Activated CD8-positive, alpha-beta memory T cell treated with anti-CD3 and anti-CD28 coated beads, Interleukin-2, amount 50 U/mL, for 24 hours (primary cell): ENCODE measurements at regions not wholly inside any gene's neighbourhood (a gene's known extent, or its start where the extent isn't known, plus 50 kb on each side); places are given as distances from the start of the nearest gene placed in this dataset.

Source experiments
- DNase-seq: peaks from one replicate; pipeline ENCODE4 v3.0.0-alpha.2; 2020; ENCODE audit errors: extremely low read depth

- DNase-seq, result no peak
These were observed 197.5 kb downstream of the GPAM start for GRCh38 chr10:111986079-111986478.

DNA sequence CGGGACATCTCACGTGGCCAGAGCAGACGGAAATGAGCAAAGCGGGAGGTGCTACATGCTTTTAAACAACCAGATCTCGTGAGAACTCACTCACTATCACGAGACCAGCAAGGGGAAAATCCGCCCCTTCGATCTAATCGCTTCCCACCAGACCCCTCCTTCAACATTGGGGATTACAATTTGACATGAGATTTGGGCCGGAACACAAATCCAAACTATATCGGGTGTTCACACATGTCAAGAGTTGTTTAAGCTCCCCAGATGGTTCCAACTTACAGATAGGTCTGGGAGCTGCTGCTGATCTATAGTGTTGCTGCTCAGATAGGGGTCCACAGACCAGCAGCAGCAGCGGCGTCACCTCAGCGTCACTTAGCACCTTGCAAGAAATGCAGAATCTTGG is 194.9 kb downstream of the GPAM start:
- no peak for DNase-seq

DNA sequence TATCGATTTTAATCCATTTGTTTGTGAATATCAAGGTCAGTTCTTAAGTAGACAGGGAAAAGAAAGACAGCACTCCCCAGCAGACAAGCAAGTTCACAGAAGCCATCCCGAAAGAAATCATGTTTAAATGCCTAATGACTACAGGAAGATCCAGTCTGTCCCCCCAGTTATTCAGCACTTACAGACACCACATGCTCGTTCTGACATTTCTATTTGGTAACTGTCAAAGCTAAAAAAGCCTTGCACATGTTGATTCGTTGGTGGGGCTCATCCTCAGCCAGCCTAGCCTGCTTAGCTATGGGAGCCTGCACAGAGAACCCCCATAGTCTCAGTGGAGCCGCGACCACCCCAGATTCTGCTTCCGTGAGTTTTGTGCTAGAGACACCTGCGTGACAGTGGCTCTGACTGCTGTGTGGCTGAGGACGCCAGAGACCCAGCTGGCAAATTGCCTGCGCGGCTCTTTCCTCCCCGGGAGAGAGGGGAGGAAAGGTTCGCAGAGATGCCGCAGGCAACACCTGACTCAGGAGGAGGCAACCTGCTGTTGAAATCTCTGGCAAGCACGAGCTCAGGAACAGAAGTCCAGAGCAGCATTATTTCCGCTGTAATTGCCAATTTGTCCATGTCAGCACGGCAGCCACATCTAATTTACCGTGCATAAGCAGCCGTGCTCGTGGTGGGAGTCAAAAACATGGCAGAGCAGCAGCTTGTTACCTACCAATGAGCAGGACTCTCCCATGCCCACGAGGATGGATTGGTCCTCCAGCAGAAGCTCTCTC is 194.2 kb downstream of the GPAM start:
- DNase-seq, result no peak

- no peak for DNase-seq
These were observed 192.8 kb downstream of the GPAM start for GRCh38 chr10:111990734-111991133.

GRCh38 chr10:111993321-111993720 is 190.2 kb downstream of the GPAM start:
- no peak for DNase-seq

DNA sequence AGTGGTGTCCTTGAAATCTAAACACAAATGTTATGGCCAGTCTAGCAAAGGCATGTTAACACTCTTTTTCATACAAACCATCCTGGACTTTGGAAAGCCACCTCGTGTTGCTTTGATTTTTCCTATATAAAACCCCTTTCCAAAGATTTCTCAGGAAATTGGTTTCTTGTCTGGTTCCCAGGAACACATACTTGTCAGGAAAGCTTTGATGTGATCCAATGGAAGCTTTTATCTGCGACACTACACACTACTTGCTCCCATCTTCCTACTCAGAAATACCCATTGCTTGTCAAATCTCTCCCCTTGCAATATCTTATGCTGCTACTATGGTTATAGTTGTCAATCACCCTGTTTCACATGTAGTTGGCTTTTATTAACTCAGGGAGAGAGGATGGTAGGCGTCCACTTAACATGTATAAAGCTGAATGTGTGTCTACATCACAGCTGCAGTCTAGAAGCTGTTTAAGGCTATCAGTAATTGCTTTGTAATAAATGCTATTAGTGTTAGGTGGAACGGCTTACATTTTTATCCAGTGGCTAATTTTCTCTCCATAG is 189.6 kb downstream of the GPAM start:
- DNase-seq, result no peak

GRCh38 chr10:111996103-111996502 is 187.5 kb downstream of the GPAM start:
- no peak for DNase-seq

DNA sequence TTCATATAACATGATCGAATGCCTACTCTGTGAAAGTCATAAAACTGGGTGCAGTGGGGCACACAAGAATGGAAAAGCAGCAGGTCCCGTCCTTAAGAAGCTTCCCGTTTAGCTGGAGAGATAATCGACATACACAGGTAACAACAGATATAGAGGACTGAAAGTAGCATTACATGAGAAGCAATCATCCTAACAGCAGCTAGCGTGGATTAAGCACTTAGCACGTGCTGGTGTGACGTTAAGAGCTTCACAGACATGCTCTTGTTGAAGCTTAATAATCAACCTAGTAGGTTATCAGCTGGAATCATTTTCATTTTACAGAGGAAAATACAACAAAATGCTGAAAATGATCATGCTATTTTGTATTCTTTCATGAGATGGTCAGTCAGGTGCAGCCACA is 184.8 kb downstream of the GPAM start:
- no peak for DNase-seq

- DNase-seq, result no peak
These were observed 184.2 kb downstream of the GPAM start for GRCh38 chr10:111999205-111999914.

GRCh38 chr10:111999915-112000302 is 183.7 kb downstream of the GPAM start:
- DNase-seq, result no peak

DNA sequence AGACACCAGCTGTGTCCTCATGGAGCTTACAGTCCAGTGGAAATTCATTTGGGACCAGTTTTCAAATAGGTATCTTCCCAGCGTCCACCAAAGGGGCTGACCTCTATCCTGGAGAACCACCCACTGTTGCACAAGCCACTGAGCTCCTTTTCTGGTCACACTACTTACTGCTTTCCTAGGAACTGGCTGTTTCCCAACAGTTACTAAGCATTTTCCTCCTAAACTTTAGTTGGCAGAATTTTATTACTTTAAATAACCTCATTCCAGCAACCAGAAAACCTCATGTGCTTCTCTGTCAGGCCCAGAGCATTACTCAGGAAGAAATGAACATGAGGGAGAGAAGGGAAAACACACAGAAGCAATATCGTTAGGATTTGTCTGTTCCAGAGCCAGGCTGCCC is 183.1 kb downstream of the GPAM start:
- DNase-seq, result no peak

DNA sequence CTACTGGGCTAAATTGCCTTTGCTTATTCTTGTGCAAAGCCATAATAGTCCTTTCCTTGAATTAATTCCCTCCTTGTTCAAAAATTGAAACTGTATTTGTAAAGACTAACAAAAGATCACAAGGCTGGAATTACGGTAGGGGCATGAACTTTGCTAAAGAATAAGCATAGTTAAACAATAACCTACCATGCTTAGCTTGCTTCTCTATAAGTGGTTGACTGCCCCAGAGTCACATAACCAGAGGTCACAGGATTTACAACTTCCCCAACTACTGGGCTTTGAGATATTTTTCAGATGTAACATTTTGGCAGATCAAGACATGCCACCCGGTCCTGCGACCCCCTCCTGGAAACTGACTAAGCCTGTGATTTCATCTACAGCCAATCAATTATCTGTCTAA is 181.4 kb downstream of the GPAM start:
- no peak for DNase-seq

DNA sequence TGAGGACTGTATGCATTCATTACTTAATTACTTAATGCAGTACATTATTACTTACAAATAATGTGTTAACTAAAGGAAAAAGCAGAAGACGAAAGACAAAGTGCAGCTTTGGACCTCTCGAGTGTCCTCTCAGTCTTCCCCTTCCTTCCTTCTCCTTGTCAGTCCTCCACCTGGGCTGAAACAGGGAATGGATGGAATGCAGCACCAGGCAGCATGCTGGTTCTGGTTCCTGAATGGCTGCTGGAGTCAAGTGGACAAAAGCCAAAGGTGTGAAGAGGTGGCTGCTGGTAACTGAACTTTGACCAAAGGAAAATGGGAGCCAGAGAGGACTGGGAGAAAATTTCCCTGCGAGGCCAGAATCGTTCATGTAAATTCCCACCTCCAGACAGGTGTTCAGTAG is 179.5 kb downstream of the GPAM start:
- no peak for DNase-seq

- DNase-seq, result no peak
These were observed 178.5 kb downstream of the GPAM start for GRCh38 chr10:112005044-112005443.

DNA sequence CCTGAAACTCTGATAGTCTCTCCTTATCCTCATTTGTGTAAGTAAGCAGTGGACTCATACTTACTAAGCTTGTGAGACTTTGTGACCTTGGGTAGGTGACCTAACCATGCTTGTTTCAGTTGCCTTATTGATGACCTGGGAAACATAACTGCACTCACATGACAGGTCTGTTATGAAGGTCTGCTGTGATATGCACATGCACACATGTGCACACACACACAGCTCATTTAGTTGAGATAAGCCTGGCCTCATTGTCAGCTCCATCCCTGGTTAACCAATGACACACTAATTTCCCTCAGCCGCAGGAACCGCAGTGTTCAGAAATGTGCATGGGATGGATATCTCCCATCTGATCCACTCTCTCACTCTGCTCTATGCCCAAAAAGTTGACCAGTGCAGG is 177.2 kb downstream of the GPAM start:
- no peak for DNase-seq

DNA sequence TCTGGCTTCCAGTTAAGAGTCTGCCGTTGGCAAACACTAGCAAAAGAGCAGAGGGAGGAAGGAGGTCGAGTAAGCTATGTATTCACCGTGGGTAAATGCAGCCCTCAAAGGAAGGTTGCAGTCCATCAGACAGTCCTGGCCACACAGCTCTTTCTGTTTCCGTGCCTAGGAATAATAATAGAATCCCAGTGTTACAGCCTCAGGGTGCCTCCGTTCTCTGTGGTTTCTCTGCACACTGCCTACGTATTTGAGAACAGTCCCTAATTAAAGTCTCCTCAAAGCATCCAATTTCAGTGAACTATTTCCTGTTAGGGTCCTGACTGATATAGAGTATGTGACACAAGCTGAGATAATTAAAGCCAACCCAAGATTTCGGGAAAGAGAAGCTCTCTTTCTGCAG is 176.7 kb downstream of the GPAM start:
- no peak for DNase-seq

DNA sequence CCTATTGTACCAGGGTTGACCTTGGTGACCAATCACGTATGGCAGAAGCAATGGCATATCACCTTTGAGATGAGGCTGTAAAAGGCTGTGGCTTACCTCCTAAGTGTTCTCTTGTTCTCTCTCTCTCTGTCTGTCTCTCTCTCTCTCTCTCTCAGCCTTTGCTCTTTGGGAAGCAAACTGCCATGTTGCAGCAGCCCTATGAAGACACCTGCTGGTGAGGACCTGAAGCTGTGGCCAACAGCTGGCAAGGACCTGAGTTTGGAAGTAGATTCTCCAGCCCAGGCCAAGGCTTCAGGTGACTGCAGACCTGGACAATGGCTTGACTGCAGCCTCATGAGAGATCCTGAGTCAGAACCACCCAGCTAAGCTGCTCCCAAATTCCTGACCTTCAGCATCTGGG is 161.4 kb downstream of the GPAM start:
- DNase-seq, result no peak

GRCh38 chr10:112024079-112024478 is 159.5 kb downstream of the GPAM start:
- DNase-seq, result no peak

GRCh38 chr10:112025228-112025627 is 158.3 kb downstream of the GPAM start:
- no peak for DNase-seq

GRCh38 chr10:112026438-112026837 is 157.1 kb downstream of the GPAM start:
- no peak for DNase-seq

DNA sequence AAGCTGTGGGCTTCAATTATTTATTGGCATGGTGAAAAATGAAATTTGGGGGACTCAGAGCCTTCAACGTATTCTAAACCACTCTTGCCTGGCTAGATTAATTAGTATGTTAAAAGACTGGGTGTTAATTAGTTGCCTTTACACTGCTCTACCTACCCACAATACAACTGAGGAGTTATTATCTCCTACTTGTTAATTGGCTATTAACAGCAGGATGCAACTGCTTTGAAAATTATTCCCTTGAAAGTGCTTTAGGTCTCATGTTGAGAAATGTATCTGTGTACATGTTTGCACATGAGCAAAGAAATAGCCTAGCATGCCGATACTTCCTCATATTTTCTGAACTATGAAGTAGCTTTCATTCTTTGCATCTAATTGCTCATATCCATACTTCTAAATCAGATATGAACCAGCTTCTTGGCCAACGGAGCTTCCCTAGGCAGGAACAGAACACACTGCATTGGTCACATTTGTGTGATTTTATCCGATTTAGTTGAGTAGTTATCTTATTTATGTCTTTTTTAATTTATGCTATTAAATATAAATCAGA is 155.8 kb downstream of the GPAM start:
- no peak for DNase-seq

GRCh38 chr10:112030431-112030830 is 153.1 kb downstream of the GPAM start:
- DNase-seq, result no peak

DNA sequence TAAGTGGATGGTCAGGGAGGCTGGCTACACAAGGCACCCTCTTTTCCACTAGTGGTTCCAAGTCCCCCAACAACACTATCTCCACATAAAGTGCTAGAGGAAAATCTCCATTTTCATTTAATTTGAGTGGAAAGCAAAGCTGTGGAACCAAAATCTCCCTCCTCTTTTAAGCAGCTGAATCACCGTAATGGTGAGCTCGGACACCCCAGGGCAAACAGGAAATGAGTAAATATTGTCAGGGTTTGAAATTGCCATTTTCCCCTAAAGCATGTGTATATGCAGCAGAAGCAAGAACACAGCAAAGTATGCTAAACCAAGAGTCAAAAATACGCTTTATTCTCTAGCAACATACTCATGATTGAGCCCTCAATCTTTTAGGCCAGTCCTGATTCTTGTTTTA is 143.7 kb downstream of the GPAM start:
- no peak for DNase-seq
